PC-9 (cell line): ENCODE measurements at regions not wholly inside any gene's neighbourhood (a gene's known extent, or its start where the extent isn't known, plus 50 kb on each side); places are given as distances from the start of the nearest gene placed in this dataset.

Experiments
- CTCF ChIP-seq: fragments of 200-600 bp; sonication (generic); conservative IDR thresholded peaks from 2 replicates; pipeline ENCODE4 v1.6.1; 2017; ENCODE audit warnings: mixed run types, antibody characterized with exemption, mild to moderate bottlenecking, moderate library complexity
- EZH2 ChIP-seq: fragments of 200-600 bp; sonication (generic); IDR thresholded peaks from 2 replicates; pipeline ENCODE4 v1.8.0; 2017; ENCODE audit warnings: antibody characterized with exemption, low read depth

DNA sequence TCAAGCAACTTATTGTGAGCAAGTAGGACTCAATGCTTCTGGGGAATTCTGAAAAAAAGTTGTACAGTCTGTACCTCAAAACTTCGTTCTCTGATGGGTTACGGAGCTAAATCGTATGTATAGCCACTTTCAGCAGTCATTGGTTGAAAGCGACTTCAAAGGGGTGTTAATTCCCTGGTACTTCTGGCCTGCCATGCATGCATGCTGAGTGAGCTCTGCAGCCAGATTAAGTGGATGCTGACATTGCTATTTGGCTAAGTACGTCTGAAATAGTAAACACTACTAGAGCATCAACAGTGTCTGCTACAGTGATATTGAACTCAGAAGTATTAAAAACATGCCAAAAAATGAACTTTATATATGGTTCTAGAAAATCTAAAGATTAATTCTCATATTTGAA, 1183.1 kb upstream of the PCDH20 start:
- TF ChIP-seq CTCF: no peak
- no peak for TF ChIP-seq EZH2
